Parathyroid adenoma (tissue), 2 donors: ENCODE measurements at regions not wholly inside any gene's neighbourhood (a gene's known extent, or its start where the extent isn't known, plus 50 kb on each side); places are given as distances from the start of the nearest gene placed in this dataset.
"Not testable (repeated sequence)": the region's sequence is repeated elsewhere in the genome, so short reads cannot be mapped to it uniquely, and the experiment has no call there.

ENCODE experiments used
- H2AFZ ChIP-seq: fragments of 300-600 bp; sonication (generic); one replicate; pipeline ENCODE4 v1.7.0; 2017; ENCODE audit warnings: antibody characterized with exemption, mild to moderate bottlenecking
- H3K27ac ChIP-seq: fragments of 300-600 bp; sonication (generic); one replicate; pipeline ENCODE4 v1.7.0; 2017
- H3K27me3 ChIP-seq: fragments of 300-600 bp; sonication (generic); one replicate; pipeline ENCODE4 v1.7.0; 2017; ENCODE audit warnings: low read length; ENCODE audit not compliant: control insufficient read depth, insufficient read depth
- H3K36me3 ChIP-seq: fragments of 300-600 bp; sonication (generic); one replicate; pipeline ENCODE4 v1.7.0; 2017; ENCODE audit warnings: low read length; ENCODE audit not compliant: control insufficient read depth, insufficient read depth
- H3K4me1 ChIP-seq: fragments of 300-600 bp; sonication (generic); one replicate; pipeline ENCODE4 v1.7.0; 2017; ENCODE audit warnings: control low read depth
- H3K4me2 ChIP-seq: fragments of 300-600 bp; sonication (generic); one replicate; pipeline ENCODE4 v1.7.0; 2017; ENCODE audit warnings: low read length
- H3K4me3 ChIP-seq: fragments of 300-600 bp; sonication (generic); one replicate; pipeline ENCODE4 v1.7.0; 2017; ENCODE audit warnings: low read depth, low read length
- H3K79me2 ChIP-seq: fragments of 300-600 bp; sonication (generic); one replicate; pipeline ENCODE4 v1.7.0; 2017; ENCODE audit warnings: control low read depth
- H3K9ac ChIP-seq: fragments of 300-600 bp; sonication (generic); one replicate; pipeline ENCODE4 v1.7.0; 2017; ENCODE audit warnings: mild to moderate bottlenecking
- H3K9me3 ChIP-seq: fragments of 300-600 bp; sonication (generic); one replicate; pipeline ENCODE4 v1.7.0; 2017; ENCODE audit warnings: low read length; ENCODE audit not compliant: control insufficient read depth
- TF ChIP-seq, protein P1 (sequence below): fragments of 300-600 bp; sonication (generic); IDR thresholded peaks from one replicate; pipeline ENCODE4 v1.7.0; 2017; ENCODE audit warnings: antibody characterized with exemption, mild to moderate bottlenecking
- donor health status: primary hyperparathyroidism.

DNA sequence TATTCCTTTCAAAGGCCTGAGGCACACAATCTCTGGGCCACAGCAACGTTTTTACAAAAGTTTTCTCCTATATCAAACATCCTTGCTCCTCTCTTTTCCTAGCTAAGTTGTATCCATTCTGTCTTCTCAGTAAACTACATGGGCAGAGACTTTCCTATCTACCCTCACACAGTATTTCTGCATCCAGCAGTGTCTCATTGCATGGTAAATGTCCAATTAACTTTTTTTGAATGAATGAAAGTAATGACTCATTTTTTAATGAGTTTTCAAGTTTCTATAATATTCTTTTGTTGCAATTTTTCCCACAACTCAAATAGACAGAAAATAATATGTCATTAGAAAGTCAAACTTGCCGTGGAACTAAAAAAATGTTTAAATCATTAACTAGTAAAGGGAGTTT is 688.6 kb downstream of the JRKL start:
- no peaks in the 10 kb centered on the region for H3K9me3 ChIP-seq
- no peaks in the 10 kb centered on the region for H3K79me2 ChIP-seq
- no peak overlapping the region for H3K27ac ChIP-seq
- no peaks in the 10 kb centered on the region for H3K4me1 ChIP-seq
- H3K27me3 ChIP-seq, result no peaks in the 10 kb centered on the region
- no peak overlapping the region for H3K4me3 ChIP-seq
- H3K4me2 ChIP-seq, result no peak overlapping the region
- TF ChIP-seq, protein P1, sequence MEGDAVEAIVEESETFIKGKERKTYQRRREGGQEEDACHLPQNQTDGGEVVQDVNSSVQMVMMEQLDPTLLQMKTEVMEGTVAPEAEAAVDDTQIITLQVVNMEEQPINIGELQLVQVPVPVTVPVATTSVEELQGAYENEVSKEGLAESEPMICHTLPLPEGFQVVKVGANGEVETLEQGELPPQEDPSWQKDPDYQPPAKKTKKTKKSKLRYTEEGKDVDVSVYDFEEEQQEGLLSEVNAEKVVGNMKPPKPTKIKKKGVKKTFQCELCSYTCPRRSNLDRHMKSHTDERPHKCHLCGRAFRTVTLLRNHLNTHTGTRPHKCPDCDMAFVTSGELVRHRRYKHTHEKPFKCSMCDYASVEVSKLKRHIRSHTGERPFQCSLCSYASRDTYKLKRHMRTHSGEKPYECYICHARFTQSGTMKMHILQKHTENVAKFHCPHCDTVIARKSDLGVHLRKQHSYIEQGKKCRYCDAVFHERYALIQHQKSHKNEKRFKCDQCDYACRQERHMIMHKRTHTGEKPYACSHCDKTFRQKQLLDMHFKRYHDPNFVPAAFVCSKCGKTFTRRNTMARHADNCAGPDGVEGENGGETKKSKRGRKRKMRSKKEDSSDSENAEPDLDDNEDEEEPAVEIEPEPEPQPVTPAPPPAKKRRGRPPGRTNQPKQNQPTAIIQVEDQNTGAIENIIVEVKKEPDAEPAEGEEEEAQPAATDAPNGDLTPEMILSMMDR, result no peak
- no peak overlapping the region for H2AFZ ChIP-seq
- H3K36me3 ChIP-seq, result no peaks in the 10 kb centered on the region
- no peak overlapping the region for H3K9ac ChIP-seq

DNA sequence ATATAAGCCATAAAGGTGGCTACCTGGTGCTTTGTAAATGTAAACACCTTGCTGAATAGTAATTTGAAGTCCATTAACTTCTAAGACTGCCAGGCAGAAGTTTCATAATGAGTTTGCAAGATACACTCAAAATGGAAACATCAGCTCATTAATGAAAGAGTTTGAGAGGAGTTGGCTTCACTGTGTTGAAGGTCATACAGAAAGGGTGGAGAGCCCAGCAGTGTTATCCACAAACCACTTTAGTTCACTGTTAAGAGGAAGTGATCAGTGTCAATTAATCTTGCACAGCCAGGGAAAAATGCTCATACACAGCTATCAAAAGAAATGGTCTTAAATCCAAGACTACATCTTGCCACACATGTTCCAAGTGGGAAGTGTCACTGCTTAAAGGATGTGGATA is 689.4 kb downstream of the JRKL start:
- Histone ChIP-seq H3K4me2 (no peak overlapping the region), H3K9me3 (no peaks in the 10 kb centered on the region), H3K27me3 (no peaks in the 10 kb centered on the region), H3K4me3 (no peak overlapping the region), H3K4me1 (no peaks in the 10 kb centered on the region), H3K36me3 (no peaks in the 10 kb centered on the region), H3K9ac (no peak overlapping the region), H3K27ac (no peak overlapping the region), H3K79me2 (no peaks in the 10 kb centered on the region), H2AFZ (no peak overlapping the region)
- TF ChIP-seq, protein P1, result no peak

DNA sequence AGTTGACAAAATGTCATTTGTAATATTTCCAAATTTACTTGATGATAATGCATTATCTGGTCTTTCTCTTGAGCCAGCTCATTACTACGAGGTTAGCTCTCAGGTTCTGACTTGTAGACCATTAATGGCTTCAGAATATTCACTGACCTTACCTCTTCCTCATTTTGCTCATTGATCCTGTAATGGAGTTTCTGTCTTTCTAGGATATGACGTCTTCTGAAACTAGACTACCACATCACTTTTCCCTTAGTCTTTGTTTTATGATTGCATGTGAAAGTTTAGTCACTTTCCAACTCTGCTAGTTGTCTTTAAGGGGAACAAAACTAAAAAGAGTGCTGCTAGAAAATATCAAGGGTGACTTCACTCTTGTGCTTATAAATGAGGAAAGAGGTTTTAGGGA is 697.6 kb downstream of the JRKL start:
- no peak overlapping the region for H3K4me3 ChIP-seq
- no peaks in the 10 kb centered on the region for H3K79me2 ChIP-seq
- H3K4me2 ChIP-seq, result no peak overlapping the region
- no peaks in the 10 kb centered on the region for H3K9me3 ChIP-seq
- H2AFZ ChIP-seq, result no peak overlapping the region
- no peaks in the 10 kb centered on the region for H3K4me1 ChIP-seq
- H3K9ac ChIP-seq, result no peak overlapping the region
- no peaks in the 10 kb centered on the region for H3K36me3 ChIP-seq
- TF ChIP-seq, protein P1, result no peak
- H3K27me3 ChIP-seq, result no peaks in the 10 kb centered on the region
- no peak overlapping the region for H3K27ac ChIP-seq

DNA sequence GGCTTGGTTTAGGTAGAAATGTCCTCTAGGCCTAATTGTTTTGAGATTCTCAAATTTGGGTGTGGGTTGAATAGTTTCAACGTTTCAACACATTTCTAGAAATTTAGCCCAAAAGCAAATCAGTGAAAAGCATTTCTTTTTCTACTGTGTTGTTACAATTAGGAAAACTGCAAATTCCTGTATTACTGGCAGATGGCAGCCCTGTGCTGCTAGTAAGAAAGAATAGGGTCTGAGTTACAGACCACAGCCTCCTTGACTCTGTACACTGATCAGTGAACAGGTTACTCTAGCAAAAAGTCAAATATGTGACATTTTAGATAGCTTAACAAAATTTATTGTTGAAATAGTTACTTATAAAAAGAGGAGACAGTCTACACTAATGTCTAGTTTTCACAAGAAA is 703.0 kb downstream of the JRKL start:
- TF ChIP-seq, protein P1, result no peak
- Histone ChIP-seq H3K9ac (no peak overlapping the region), H3K36me3 (no peaks in the 10 kb centered on the region), H3K79me2 (no peaks in the 10 kb centered on the region), H3K4me1 (no peaks in the 10 kb centered on the region), H3K27ac (no peak overlapping the region), H3K4me2 (no peak overlapping the region), H3K27me3 (no peaks in the 10 kb centered on the region), H3K4me3 (no peak overlapping the region), H3K9me3 (no peaks in the 10 kb centered on the region), H2AFZ (no peak overlapping the region)

DNA sequence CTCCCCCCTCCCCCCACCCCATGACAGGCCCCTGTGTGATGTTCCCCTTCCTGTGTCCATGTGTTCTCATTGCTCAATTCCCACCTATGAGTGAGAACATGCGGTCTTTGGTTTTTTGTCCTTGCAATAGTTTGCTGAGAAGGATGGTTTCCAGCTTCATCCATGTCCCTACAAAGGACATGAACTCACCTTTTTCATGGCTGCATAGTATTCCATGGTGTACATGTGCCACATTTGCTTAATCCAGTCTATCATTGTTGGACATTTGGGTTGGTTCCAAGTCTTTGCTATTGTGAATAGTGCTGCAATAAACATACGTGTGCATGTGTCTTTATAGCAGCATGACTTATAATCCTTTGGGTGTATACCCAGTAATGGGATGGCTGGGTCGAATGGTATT is 712.4 kb downstream of the JRKL start:
- not testable (repeated sequence) for H3K79me2 ChIP-seq, H3K9me3 ChIP-seq, H3K4me2 ChIP-seq, H3K9ac ChIP-seq, H3K27me3 ChIP-seq, H3K4me1 ChIP-seq, H2AFZ ChIP-seq, H3K4me3 ChIP-seq, H3K27ac ChIP-seq, H3K36me3 ChIP-seq
